ENCODE measurements at regions not wholly inside any gene's neighbourhood (a gene's known extent, or its start where the extent isn't known, plus 50 kb on each side); places are given as distances from the start of the nearest gene placed in this dataset.

- H3K4me3 ChIP-seq = no peak overlapping the region
- no peak for TF ChIP-seq CTCF (IDR thresholded peaks at IDR 0.05)
- TF ChIP-seq POLR2A (IDR thresholded peaks at IDR 0.05) = no peak
- intact Hi-C loops (cut with DNase I) = no loop called here
- no peaks in the 10 kb centered on the region for H3K9me3 ChIP-seq
- H3K27me3 ChIP-seq = no peaks in the 10 kb centered on the region
- no peak overlapping the region for H3K27ac ChIP-seq
- DNase-seq = no peak
- WGBS, 2 donors = 59 to 69% methylated on average over 2 of the region's 2 CpGs
- no peaks in the 10 kb centered on the region for H3K36me3 ChIP-seq
- H3K4me1 ChIP-seq = no peaks in the 10 kb centered on the region
Measured at GRCh38 chr7:132678656-132679055, 102.4 kb upstream of the PLXNA4 start.

GRCh38 chr7:132677918-132678317 lies 101.6 kb upstream of the PLXNA4 start:
- intact Hi-C loops (cut with DNase I) = no loop called here
- Histone ChIP-seq H3K9me3 (no peaks in the 10 kb centered on the region), H3K36me3 (no peaks in the 10 kb centered on the region), H3K4me1 (no peaks in the 10 kb centered on the region), H3K27me3 (no peaks in the 10 kb centered on the region), H3K4me3 (no peak overlapping the region), H3K27ac (no peak overlapping the region)
- DNase-seq = no peak
- no peak for TF ChIP-seq CTCF (IDR thresholded peaks at IDR 0.05)
- TF ChIP-seq POLR2A (IDR thresholded peaks at IDR 0.05) = no peak
- 76 to 77% methylated on average over 4 to 5 of the region's 5 CpGs for WGBS, 2 donors

GRCh38 chr7:132672200-132672990 lies 96.1 kb upstream of the PLXNA4 start:
- Histone ChIP-seq H3K27me3 (no peaks in the 10 kb centered on the region), H3K27ac (no peak overlapping the region), H3K9me3 (no peaks in the 10 kb centered on the region), H3K4me3 (no peak overlapping the region), H3K4me1 (no peaks in the 10 kb centered on the region), H3K36me3 (no peaks in the 10 kb centered on the region)
- no peak for DNase-seq
- 69% methylated on average over 7 to 9 of the region's 9 CpGs for WGBS, 2 donors
- intact Hi-C loops (cut with DNase I) = no loop called here
- TF ChIP-seq POLR2A (IDR thresholded peaks at IDR 0.05) (no peak), CTCF (IDR thresholded peaks at IDR 0.05) (no peak)

- intact Hi-C loops (cut with DNase I) = no loop called here
- no peak overlapping the region for H3K4me3 ChIP-seq
- TF ChIP-seq POLR2A (IDR thresholded peaks at IDR 0.05) = no peak
- no peak for TF ChIP-seq CTCF (IDR thresholded peaks at IDR 0.05)
- no peaks in the 10 kb centered on the region for H3K9me3 ChIP-seq
- H3K4me1 ChIP-seq = no peaks in the 10 kb centered on the region
- DNase-seq = no peak
- no peaks in the 10 kb centered on the region for H3K27me3 ChIP-seq
- H3K36me3 ChIP-seq = no peaks in the 10 kb centered on the region
- WGBS, 2 donors = 86 to 100% methylated on average over 1 of the region's 2 CpGs
- H3K27ac ChIP-seq = no peak overlapping the region
Measured at GRCh38 chr7:132666774-132667172, 90.5 kb upstream of the PLXNA4 start.

GRCh38 chr7:132666071-132666773 lies 90.0 kb upstream of the PLXNA4 start:
- Histone ChIP-seq H3K4me1 (no peaks in the 10 kb centered on the region), H3K27me3 (no peaks in the 10 kb centered on the region), H3K36me3 (no peaks in the 10 kb centered on the region), H3K27ac (no peak overlapping the region), H3K9me3 (no peaks in the 10 kb centered on the region), H3K4me3 (no peak overlapping the region)
- no peak for DNase-seq
- intact Hi-C loops (cut with DNase I) = no loop called here
- 49 to 62% methylated on average over 3 of the region's 3 CpGs for WGBS, 2 donors
- TF ChIP-seq POLR2A (IDR thresholded peaks at IDR 0.05) (no peak), CTCF (IDR thresholded peaks at IDR 0.05) (no peak)

Data from esophagus squamous epithelium (tissue), 5 donors.